ENCODE measurements at regions not wholly inside any gene's neighbourhood (a gene's known extent, or its start where the extent isn't known, plus 50 kb on each side); places are given as distances from the start of the nearest gene placed in this dataset.

DNA sequence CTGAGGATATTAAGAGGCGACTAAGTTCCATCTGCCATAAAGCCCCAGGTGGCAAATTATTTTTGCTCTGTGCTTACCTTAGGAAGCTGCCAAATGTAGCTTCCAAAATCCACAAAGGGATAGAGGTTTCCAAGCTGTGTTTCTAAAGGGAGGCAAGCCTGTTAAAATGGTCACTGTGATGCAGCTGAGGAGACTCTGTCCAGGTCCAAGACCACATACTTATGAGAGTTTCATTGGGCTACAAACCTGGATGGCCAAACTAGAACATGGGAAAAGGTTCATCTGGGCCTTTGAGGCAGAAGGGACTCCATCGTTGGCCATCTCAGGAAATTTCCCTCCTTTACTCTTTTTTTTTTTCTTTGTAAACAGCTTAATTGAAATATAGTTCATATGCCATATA is 306.9 kb upstream of the FGF13 start:
- TF ChIP-seq POLR2A (IDR thresholded peaks at IDR 0.05) (no peak), CTCF (IDR thresholded peaks at IDR 0.05) (no peak)

Data from Peyer's patch (tissue), 4 donors.